ENCODE measurements at regions not wholly inside any gene's neighbourhood (a gene's known extent, or its start where the extent isn't known, plus 50 kb on each side); places are given as distances from the start of the nearest gene placed in this dataset.
A peak's percentile ranks its signal among the peaks of the same experiment; 100 is the strongest.

DNA sequence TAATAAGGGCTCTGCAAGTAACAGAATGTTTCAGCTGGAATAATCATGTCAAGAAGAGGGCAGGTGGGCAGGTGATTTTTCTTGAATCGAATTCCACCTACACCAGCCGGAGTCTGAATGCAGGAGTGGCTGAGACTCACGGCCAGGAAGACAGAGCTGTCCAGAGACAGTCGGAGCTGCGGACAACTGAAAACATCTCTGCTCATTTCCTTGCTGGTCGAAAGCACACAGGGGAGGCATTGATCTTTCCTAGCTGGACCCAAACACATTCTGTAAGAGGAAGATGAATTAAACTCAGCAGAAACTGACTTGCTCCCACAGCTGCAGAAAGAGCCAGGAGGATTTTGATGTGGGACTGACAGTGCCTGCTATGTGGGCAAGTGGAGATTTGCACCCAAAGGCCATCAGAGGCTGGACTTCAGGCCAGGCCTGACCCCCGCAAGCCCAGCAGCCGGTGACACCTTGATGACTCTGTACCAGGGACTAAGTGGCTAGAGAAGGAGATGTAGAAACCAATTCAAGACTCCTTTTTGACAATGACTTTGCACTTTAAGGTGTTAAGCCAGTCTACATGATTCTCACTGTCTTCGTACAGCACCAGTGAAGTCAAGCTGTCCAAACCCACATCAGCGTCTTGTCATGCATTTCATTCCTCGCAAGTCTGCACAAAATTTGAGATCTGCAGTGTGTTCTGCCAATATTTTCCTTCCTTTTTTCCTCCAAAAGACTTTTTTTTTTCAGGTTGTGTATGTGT is 169.4 kb downstream of the TEX36 start:
- no peak for DNase-seq

DNA sequence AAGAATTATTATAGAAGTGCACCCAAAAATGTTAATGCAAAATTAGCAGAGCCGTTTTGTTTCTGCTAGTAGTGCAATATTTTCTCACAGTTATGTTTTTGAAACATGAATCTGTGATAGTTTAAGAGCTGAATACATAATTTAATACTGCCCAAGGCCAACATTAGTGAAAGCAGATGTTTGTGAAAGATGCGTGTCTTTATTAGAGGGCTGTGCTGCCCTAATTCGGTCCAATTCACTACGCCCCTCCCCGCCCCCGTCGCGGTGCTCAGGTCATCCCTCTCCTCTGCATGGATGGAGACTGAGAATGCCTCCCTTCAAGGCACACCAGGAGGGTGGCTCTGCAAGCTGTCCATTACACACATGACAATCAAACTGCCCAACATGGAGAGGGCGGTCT is 172.0 kb downstream of the TEX36 start:
- DNase-seq, result no peak

DNA sequence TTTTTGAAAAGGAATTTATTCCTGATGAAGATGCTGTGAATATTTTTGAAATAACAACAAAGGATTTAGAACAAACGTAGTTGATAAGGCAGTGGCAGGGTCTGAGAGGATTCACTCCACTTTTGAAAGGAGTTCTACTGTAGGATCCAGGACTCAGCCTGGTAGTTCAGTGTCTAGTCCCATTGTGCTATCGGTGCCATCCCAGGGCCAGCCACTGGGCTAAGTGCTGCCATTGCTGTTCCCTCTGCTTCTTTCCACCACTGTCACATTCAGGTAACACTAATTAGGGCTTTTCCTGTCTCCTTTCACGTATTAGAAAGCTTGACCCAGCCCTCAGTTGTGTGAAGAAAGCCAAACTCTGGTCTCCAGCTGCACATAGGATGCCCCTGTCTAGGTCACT is 177.3 kb downstream of the TEX36 start:
- DNase-seq, result no peak

DNA sequence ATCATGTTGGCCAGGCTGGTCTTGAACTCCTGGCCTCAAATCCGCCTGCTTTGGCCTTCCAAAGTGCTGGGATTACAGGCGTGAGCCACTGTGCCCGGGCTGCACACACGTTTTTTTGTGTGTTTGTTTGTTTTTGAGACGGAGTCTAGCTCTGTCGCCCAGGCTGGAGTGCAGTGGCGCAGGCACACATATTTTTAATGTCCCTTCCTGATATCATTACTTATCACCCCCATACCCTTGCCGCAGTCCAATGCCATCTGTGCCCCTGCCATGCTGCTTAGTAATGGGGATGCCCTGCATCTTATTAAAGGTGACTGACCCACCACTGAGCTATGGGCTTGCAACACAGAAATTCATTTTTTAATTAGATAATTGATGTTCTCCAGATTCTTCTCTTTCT is 180.7 kb downstream of the TEX36 start:
- no peak for DNase-seq

DNA sequence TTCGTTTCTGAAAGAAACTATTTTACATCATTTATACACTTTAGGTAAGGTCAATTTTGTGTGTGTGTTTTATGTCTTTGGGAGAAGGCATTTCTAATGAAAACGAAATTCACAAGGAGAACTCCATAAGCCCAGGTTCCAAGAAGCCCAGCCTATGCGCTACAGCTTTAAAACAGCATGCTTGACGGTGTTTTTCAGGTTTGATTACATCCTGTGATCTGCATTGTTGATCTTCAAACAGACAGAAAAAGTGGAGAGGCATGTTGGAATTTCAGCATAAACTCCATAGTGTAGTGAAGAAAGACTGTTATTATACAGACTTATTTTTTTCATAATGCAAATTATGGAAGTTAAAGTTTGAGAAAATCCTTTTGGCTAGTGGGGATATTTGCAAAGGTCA is 187.6 kb downstream of the TEX36 start:
- no peak for DNase-seq

DNA sequence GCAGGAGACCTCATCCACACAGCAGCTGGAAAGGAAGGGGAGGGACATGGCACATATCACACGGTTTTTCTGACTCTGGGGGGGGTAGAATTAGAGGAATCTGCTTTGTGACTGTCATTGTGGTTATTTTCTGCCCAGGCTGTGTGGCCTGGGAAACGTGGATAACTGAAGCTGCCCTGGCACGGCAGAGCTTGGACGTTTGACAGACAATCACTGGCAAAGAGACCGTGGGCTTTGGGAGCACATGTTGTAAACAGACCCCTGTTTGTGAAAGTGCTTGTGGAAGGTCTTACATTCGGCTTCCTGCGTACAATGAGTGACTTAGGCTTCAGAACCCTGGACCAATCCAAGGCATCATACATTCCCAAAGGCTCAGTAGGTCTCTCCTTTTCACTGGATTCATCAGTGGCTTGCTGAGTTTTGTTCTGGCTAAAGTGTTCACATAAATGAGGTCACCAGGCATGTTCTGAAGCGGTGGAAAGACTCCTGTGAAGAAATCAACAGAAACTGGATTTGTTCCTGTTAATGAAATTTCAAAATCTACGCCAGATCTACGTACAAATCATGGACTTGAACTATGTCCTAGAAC is 188.2 kb downstream of the TEX36 start:
- DNase-seq, result no peak

DNA sequence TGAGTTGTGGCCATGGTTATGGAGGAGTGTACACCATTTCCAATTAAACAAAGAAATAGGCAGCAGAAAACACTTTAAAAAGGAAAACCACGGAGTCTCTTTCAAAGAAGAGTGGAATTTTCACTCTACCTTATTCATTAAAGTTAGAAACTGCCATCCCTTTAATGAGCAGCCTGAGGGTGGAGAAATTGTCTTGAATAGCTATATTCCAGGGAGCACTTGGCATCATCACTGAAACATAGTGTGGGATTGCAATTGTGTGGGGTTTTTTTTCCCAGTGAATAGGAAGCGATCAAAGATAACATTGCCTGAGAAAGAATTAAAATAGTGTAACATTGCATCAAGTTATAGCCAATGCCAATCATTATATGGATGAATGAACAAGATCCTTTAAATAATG is 191.6 kb downstream of the TEX36 start:
- DNase-seq, result no peak

DNA sequence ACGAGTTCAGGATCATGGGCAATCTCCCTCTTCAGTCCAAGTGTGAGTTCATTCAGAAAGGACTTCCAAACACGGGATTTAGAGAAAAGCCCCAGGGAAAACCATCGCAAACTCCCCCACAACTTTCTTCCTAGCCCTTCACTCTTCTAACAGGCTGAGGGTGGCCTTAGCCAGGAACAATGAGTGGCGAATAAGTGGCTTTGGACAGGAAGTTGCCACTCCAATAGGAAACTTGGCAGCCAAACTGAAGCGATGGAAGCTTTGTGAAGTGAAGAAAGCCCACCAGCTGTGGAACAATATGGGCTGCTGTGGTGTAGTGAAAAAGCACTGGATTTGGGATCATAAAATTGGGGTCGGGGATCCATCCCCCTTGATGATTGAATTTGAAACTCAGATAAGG is 193.2 kb downstream of the TEX36 start:
- DNase-seq, result no peak

DNA sequence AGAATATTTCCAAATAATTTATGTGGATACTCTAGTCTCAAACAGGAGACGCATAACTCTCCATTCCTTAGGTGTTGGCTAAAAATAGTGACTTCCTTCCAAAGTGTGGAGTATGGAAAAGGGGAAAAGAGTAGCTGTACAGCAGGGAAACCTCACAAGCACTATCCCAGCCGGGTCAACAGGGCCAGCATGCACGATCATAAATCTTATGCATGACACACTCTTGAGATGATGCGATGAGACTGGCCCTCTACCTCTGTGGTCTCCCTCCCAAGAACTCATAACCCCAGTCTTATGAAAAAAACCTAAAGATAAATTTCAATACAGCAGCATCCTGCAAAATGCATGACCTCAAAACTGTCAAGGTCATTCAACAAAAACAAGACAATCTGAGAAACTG is 197.3 kb downstream of the TEX36 start:
- no peak for DNase-seq

DNA sequence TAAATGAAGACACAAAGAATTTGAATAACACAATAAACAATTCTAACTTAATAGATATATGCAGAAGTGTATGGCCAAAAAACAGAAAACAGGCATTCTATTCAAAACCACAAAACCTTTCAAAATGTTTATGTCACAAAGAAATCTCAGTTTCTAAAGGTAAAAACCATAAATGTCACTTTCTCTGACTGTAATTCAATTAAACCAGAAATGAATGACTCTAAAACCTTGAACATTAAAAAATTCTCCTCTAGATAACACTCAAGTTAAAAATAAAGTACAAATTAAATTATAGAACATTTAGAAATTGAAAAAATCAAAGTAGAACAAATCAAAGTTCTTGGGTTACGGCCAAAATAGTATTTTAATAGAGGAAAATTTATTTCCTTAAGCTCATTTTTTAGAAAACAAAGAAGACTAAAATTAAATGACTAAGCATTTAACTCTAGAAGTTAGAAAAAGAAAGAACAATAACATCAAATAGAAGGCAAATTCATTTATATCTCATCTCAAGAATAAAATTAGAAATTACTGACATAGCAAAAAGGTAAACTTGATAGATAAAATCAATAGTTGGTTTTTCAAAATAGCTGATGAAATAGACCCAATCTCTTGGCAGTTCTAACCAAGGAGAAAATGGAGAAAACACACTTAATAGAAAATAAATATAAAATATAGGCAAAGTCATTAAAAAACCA is 198.8 kb downstream of the TEX36 start:
- no peak for DNase-seq

DNA sequence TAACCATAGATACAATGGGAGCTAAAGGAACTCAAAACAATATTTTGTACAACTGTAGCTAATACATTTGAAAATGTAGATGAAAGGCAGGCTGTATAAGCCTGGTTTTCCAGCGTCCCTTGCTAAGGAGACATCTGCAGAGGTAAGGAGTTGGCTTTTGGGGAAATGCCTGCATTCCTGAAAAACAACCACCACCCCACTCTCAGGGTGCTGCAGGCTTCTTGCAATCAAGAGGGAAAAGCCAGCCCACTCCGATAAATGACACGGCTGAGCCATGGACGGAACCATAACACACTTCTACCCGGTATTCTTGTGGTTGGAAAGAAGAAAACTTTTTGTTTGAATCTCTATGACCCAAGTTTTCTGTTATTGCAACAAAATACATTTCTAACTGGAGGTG is 200.3 kb downstream of the TEX36 start:
- DNase-seq, result no peak

DNA sequence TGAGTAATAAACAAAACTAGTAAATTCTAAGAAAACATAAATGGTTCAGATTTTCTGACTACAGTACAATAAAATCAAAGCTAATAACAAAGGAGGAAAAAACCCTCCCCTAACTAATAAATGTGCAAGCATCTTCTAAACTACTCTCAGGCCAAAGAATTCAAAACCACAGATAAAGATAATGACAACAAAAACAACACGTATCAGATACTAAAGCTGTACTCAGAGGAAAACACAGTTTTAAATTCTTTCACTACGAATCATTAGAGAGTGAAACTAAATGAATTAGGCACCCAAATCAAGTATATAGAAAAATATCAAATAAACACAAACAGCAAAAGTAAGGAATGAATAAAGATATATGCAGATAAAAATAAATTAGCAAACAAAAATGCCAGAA is 200.9 kb downstream of the TEX36 start:
- DNase-seq, result no peak

DNA sequence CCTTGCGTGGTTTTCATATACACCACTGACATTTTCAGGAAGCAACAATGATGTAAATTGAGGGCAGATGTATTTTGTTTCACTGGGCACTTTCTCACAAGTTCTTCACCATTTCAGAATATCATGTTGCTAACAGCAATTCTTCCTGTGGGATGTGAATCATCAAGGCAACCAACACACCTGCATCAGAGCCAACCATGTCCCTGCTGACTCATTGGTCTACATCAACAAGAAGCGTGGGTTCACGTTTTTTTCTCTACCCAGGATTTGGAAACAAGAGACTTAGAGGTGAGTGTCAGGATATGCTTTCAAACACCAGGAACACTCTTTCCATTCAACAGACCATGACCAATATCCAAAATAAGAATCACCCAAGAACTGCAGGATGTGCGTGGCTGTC is 203.9 kb downstream of the TEX36 start:
- no peak for DNase-seq

DNA sequence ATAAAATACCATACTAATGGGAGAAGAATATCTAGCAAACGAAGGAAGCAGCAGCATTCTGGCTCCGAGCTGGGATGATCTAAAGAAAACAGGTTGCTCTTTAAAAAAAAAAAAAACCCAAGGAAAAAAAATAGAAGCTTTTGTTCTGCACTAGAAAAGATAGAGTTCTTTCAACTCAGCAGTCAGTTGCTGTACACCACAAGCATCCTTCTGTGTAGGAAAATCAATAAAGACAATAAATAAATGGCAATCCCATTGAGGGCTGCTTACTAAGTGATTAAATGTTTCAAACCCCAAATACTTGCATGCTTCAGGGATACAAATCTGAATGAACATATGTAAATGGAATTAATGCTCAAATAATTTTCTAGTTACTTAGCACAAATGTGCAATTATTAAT is 207.1 kb downstream of the TEX36 start:
- no peak for DNase-seq

DNA sequence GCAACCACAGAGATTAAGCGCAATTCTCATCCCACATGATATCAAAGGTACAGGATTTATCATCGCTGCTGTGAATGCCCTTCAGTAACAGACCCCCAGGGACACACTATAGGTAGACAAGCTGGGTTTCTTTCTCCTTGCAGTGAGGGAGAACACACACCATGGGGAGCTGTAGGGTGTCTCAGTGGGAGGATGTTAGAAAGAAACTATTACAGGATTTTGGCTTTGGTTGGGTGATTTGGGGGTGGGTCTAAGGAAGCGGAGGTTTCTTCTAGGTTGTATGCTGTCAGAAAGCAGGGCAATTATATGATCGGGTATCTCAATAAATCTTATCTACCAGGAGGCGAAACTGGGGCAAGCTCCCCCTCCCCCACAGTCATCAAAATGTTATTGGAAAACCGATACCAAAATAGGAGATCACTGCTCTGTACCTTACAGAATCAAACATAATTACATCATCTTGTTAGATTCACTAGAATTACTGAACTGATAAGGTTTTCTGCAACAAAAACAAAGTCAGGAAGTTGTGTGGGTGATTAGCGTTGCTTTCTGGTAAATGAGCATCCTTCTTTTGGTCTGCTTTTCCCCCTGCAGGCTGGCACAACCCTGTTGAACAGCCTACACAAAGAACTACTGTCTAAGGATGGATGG is 209.7 kb downstream of the TEX36 start:
- no peak for DNase-seq

DNA sequence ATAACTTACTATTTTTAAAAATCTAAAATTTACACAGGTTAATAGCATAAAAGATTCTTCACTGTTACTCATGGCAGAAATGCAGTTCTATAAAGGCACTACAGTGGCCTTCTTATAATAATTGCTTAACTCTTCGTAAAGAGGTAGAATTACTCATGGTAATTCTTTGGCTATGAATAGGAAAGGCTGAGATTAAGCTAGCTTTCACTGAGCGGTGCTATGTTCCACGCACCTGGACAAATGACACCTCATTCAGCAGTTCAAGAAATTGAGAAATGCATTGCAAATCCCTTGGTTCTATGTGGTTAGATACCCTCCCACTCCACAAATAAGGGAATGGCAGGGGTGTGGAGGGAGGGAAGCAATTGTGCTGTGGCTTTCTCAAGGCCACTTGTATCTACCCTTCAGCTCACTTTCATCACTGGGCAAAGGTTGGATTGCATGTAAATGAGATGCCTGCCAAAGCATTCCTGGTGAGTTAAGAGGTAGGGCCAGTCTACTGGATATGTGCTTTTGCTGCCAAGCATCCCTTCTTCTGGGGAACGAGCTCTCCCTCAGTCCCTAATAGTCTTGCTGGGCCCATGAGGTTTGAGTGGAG is 210.9 kb downstream of the TEX36 start:
- DNase-seq, result peak in 2 of 3 experiments; percentile 21 to 74

DNA sequence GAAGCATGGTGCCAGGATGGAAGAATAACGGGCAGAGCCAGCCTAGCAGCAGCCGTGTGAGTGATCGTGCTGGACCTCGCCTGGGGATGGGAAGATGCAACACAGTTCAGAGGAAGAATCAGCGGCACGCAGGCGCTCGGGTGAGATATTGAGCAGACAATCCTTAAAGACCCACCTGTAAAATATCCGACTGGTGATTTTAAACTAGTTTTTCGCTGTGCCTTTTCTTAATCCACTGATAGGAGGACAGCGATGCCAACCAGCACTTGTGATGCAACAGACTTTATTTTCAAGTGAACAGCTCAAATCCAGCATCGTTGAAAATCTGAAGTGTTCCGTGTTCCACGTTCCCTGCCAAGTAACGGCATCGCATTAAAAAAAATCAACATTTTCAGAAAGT is 214.7 kb downstream of the TEX36 start:
- no peak for DNase-seq

DNA sequence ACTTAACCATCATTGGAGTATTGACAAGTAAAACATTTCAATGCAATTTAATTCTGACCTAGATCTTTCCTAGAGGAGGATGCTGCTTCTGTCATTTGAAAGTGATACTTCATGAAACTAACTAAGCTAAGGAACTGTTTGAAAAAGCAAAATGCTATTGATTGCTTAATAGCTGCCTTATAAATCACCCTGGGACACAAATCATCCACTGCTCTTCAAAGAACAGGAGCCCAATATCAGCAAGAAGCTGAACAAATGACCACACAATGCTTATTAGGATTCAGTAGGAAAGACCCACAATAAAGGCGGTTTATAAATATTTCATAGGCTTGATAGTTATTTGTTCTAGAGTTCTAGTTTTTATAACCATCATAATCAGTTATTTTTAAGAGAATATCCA is 216.3 kb downstream of the TEX36 start:
- DNase-seq, result no peak

DNA sequence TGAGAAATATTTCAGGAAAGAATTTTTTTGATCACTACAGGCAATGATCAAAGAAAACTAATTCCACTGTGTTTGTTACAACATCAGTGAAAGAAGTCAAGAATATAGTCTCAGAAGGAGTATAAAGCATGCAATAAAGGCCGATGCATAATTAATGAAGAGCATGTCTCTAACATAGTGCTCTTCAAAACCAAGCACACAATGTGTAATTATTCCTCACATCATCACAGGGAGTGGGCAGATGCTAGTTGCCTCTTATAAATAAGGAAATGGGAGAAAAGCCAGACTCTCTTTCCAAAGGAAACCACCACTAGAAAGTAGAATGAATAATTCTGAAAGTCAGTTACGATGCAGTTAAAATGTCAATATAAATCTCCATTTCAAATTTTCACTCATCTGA is 220.1 kb downstream of the TEX36 start:
- peak in 1 of 3 experiments; percentile 1 for DNase-seq

DNA sequence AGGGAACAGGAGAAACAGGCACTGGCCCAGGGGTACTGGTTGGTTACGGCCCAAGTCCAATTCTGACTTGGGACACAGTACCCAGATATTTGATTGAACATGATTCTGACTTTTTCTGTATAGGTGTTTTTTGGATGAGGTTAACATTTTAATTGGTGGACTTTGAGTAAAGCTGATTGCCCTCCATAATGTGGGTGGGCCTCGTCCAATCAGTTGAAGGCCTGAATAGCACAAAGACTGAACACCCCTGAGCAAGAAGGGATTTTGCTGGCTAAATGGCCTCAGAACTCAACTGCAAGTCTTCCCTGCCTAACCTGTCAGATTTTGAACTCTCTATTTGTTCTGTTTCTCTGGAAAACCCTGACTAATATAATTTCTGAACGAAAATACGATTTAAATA is 222.6 kb downstream of the TEX36 start:
- DNase-seq, result no peak

DNA sequence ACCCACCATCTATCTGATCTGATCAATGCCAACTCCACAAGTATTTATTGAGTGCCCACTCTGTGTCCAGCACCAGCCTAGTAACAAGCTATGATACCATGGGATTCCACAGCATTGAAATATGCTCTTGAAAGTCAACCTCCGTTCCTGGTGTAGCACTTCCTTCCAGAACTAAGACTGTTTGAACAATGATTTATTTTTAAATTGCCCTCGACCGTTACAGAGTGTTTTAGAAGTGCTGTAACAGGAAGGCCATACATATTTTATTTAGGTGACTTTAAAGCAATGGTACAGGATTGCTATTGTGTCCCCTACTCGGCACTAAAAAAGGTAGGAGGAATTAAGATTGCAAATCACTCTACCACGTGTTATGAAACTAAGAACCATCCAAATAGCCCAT is 225.6 kb downstream of the TEX36 start:
- peak in 1 of 3 experiments; percentile 19 for DNase-seq

DNA sequence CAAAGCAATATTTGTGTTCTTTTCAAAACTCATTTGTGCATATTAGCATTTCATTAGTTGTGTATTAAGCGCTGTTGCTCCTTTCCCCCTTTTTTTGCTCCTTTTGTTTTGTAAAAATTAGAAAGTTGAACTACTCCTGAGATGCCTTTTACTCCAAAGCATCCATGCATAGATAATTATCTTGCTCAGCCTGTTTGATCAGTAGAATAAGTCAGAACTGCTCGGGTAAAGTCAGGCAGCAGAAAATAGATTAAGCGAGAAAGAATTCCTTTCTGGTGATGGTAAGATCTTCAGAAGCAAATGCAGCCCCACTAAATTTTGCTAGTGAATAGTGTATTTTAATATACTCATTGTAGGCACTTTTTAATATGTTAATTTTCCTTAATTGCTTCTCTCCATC is 227.1 kb downstream of the TEX36 start:
- DNase-seq, result peak in 2 of 3 experiments; percentile 34 to 71

DNA sequence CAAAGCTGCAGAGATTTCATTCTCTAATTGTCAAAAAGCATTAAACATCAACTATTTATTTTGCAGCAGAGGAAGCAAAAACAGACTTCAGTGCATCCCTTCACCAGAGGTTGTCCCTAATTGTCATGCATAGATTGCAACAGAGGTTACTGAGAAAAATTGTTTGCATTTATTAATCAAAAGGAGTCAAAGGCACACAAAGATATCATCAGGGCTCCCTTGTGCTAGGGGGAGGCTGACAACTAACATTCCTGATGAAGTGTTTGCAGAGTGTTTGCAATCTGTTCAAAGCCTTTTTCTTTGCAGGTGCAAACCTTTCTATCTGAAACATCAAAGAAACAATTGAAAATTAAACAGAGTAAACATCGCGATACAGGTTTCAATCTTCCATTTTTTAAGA is 227.5 kb downstream of the TEX36 start:
- peak in 2 of 3 experiments; percentile 34 to 71 for DNase-seq
